NCI-H1105 (cell line): ENCODE measurements at regions not wholly inside any gene's neighbourhood (a gene's known extent, or its start where the extent isn't known, plus 50 kb on each side); places are given as distances from the start of the nearest gene placed in this dataset.

ENCODE experiments used
- DNase-seq: peaks from one replicate; lab custom pipeline; 2025; lab: John Stamatoyannopoulos, UW

- DNase-seq, result no peak
Measured at GRCh38 chr13:72444999-72445398, 282.4 kb downstream of the MZT1 start.

GRCh38 chr13:72437458-72437857 lies 290.0 kb downstream of the MZT1 start:
- DNase-seq, result no peak

- DNase-seq, result no peak
Measured at GRCh38 chr13:72435251-72435650, 292.2 kb downstream of the MZT1 start.

- no peak for DNase-seq
Measured at GRCh38 chr13:72431981-72432682, 295.3 kb downstream of the MZT1 start.

DNA sequence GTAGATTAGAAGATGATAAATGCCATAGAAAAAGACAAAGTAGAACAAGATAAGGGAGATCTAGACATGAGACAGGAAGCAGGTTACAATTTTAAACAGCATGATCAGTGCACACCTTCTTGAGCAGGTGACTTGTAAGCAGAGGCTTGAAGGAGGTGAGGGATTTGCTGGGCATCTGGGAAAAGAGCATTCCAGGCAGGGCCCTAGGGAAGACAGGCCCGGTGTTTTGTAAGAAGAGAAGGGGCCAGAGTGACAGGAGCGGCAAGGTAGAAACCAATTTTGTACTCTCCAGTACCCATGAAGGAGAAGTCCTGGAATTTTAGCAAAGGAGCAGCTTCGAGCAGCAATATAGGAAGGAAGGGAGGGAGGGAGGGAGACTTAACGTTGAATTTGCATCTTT lies 296.5 kb downstream of the MZT1 start:
- DNase-seq, result no peak

DNA sequence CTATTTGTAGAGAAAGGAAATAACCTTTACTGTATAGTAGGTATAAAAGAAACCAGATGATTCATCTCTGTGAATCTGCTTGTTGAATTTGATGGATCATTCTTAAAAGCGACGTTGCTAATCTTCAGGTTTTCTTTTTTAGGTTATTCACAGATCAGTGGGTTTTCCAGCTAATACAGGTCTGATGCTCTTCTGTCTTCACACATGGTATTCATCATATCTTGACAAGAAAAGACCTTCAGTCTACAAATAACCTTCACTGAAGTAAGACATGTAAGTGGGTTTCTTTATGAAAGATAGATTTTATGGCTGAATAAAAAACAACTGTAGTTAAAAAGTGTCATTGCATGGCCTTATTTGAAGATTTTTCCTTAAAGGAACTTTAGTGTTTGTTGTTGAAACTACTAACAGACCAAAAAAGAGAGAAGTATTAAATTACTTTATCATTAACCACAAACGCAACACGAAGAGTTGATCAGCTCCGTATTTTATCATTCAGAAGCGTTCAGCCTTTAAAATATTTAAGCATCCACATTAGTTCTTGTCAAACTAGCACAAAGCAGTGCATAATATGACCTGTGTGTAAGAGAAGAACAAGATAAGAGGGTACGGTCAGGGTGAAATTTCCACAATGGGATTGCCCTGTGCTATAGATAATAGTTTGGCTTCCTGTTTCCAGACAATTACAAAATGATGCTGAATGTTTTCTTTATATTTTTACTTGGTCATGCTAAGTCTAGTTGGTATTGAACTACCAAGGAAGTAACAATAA lies 299.5 kb downstream of the MZT1 start:
- DNase-seq, result no peak

DNA sequence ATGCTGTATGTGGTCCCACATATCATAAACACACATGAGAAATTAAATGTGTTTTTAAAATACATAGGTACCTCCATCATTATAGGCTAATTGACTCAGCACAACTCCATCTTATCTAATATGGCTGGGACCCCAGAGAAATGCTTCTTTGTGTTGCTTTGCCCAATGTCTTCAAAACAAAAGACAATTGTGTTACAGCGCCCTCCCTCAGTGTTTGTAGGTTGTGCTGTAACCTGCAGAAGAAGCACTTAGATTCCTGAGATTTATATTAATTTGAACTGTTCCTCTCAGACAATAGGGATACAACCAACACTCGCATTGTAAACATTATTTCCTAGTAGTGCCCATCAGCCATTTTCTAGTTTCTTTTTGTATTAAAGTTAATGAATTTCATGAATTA lies 303.4 kb downstream of the MZT1 start:
- DNase-seq, result no peak

GRCh38 chr13:72415817-72416216 lies 311.6 kb downstream of the MZT1 start:
- DNase-seq, result no peak

DNA sequence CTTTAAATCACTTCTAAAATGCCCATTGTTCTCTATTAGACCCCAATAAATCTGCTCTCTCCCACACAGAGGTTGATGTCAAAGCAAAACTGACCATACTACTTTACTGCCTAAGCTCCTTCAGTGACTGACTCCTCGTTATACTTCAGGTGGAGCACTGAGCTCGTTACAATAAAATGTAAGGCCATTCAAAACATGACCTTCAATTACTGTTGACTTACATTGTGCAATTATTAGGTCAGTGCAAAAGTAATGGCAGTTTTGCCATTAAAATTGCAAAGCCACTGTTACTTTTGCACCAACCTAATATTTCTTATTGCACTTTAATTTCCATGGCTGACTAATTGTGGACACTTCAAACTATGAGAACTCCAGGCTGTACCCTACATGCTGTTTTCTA lies 314.9 kb downstream of the MZT1 start:
- no peak for DNase-seq

DNA sequence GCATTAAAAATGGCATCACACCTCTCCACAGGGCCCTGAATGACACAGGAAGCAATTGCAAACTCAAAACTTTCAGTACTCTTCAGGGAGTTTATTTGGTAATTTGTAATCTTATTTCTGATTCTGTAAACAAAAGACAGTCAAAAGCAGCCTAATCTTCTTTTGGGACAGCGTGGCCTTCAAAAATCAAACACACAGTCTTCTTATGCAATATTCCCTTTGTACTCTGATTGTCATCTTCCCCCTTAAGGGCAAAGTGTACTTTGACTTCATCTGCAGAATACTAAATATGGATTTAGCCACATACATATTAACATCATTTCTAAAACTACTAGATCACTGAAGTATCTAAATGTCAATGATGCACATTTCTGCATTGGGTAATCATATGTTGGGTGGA lies 322.0 kb downstream of the MZT1 start:
- no peak for DNase-seq

GRCh38 chr13:72403396-72404010 lies 323.9 kb downstream of the MZT1 start:
- DNase-seq, result no peak

- no peak for DNase-seq
Measured at GRCh38 chr13:72400856-72401255, 326.6 kb downstream of the MZT1 start.

DNA sequence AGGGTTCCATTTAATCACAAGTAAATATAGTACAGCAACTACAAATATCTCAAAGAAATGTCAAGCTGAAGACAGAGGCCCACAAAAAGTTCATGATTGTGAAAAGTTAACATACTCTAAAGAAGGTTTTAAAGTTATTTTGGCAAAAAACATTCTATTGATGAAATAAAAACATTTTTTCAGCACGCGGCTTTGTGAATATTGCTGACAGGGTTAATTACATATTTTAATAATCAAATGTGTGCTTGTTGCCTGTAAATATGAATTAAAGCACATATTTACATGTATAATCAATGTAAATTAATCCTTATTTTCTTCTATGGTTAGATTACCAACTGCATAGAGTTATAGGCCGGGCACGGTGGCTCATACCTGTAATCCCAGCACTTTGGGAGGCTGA lies 328.1 kb downstream of the MZT1 start:
- no peak for DNase-seq

GRCh38 chr13:72397265-72397664 lies 330.2 kb downstream of the MZT1 start:
- no peak for DNase-seq

DNA sequence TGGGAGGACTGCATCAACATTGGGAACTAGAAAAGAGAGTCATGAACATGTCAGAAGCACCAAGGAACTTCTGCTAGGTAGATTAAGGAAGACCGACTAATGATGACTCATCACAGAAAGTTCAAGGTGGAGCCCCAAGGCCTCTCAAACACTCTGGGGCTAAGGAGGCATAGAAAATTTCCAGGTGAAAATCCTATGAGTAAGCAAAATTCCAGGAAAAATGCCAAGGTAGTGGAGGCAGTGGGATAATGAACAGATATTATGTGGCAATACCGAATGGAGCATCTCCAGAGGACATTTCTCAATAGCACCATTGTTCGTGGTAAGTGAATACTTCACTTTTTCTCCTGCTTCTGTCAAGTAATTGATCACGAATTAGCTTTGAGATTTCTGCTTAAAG lies 336.5 kb downstream of the MZT1 start:
- no peak for DNase-seq

DNA sequence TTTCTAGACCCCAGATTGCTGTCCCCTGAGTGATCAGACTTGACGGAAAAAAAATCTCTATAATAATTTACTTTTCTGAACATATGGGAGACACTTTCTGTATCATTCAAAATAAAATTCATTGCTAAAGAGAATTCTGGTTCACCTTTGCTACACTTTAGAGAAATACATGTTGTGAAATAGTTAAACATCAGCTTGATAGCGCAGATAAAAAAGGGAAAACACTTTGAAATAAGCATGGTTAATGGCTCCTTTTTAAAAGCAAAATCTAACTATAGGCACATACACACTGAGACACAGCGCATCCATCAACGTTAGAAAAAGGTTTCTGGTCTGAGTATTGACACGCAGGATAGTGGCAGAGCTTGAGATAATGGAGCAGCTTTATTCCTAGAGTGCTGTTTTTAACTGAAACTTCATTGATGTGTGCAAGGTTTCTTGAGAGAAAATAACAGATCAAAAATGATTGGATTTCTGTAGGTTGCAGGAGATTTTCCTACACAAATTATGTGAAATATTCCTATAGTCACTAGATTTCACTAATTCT lies 341.2 kb downstream of the MZT1 start:
- no peak for DNase-seq

DNA sequence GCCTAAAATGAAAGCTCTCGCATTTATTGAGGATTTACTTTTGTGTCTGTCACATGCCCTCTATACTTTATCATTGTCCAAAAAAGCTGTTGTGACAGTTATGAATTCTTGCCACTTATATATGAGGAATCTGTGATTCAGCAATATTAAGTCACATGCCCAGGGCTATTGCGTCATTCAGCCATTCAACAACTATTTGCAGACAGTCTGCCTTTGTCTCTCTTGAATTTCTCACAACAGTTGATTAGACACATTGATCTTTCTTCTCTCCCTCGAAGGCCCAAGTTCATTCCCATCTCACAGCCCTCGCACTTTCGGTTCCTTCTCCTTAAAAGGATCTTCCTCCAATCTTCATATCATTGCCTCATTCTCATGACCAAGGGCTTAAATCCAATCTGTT lies 342.6 kb downstream of the MZT1 start:
- DNase-seq, result no peak

DNA sequence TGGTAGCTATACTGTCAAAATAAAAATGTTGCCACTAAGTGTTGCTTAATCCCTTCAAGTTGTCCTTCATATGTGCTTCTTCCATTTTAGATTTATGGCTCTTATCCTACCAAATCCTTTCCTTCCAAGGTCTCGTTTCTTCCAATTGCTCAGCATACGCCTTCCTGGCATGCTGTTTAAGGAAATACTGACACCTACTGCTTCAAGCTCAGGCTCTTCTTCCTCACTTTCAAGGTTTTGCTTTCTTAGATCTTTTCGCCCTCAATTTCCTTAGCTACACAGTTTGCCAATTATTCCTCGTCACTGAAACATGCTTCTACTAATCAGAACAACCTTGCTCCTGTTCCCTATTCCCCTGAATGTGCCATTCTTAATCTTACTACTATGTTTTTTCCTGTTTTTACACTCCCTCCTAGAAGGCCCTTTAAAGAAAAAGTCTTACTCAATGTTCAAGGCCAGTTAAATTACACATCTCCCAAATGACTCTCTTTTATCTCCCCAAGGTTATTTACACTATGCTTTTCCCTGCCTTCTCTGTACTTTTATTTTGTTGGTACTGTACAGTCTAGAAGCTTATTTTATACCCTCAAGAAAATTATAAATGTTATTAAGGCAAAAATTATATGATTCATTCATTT lies 343.1 kb downstream of the MZT1 start:
- no peak for DNase-seq

GRCh38 chr13:72383646-72384045 lies 343.8 kb downstream of the MZT1 start:
- DNase-seq, result no peak

- DNase-seq, result no peak
Measured at GRCh38 chr13:72379581-72379980, 347.8 kb downstream of the MZT1 start.

- DNase-seq, result no peak
Measured at GRCh38 chr13:72368031-72368430, 359.4 kb downstream of the MZT1 start.

DNA sequence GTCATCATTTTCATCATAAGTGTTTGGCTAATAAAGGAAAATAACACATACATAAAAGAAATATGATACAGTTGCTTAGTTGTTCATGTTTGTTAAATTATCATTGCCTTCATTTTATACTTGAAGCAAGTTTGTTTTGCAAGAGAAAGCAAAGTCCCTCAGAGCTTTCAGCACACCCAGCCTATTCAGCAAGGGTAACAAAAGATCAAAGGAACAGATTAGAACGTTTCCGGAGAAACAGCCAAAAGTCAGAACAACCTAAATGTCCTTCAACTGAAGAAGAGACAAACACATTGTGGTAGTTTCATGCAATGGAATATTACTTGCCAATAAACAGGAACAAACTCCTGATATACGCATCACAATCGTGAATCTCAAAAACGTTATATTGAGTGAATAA lies 380.7 kb downstream of the MZT1 start:
- no peak for DNase-seq

DNA sequence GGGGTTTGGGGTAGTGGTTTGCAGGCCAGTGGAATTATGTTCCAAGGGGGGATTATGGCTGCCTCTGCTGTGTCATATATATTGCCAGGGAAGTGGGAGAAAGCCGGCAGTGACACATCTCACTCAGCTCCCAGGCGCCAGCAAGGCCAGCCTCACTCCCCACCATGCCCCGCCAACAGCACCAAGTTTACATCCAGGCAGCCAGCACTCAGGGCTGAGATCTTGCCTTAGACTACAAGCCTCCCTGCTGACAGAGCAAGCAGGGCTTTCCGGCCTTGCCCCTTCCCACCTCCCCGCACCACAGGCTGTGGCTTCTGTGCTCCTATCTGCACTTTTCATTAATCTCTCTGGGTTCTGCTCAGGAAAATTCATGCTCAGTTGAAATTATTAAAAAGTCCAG lies 385.1 kb downstream of the MZT1 start:
- no peak for DNase-seq
